Stimulated activated CD4-positive, alpha-beta T cell treated with anti-CD3 and anti-CD28 coated beads, TNF-alpha, amount 100 ng/mL, for 48 hours (primary cell): ENCODE measurements at regions not wholly inside any gene's neighbourhood (a gene's known extent, or its start where the extent isn't known, plus 50 kb on each side); places are given as distances from the start of the nearest gene placed in this dataset.

Experiments used
- DNase-seq, 3 donors: peaks; one replicate each; pipeline ENCODE4 v3.0.0-alpha.2; 2020; ENCODE audit warnings: low read depth in 3 of 3

DNA sequence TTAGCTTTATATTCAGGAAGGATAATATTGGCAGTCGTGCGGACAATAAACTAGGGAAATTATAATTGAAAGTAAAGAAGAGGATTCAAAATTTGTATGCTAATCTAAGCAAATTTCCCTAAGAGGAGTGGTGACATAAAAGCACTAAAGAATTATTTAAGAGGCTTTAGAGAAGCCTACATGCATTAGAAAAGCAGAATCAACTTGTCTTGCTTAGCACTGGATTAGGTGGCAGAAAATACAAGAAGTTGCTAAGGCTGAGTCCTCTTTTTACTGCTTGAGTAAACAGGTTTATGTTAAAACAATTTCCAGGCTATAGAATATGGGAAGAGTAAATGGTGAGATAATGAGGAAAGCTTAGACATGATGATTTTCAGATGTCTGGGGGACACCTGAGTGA lies 991.5 kb downstream of the PCDH18 start:
- no peak for DNase-seq

DNA sequence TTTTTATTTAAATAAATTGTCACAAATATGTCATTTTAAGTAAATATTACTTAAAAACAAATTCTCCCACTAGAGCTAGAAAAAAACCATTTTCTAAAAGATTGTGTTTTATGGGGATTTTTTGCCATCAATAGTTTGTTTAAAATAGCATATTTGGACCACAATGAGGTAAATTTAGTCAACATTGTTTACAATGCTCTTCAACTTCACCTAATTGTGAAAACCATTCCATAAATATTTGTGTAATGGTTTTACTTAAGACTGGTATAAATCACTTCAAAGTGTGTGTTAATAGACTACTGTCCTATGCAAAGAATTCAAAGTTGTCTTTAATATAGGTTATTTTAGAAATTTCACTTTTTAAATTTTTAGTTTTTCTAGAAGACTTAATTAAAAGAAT lies 1004.2 kb downstream of the PCDH18 start:
- no peak for DNase-seq

DNA sequence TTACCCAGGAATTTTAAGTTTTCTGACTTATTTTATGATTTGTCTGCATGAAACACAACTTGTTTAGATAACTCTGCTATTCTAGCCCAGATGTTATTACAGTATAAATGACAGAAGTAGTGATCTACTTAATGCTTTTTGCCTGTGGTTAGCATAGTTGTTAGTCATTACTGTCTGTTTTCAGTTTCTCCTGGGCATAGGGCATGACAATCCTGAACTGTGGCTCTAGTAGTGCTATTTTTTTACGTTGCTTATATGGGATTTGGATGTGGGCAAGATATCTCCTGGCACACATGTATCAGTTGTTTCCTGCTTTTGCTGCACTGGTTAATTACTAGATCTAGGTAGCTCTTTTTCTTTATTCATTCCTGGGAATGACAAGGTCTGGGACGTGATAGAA lies 1005.8 kb downstream of the PCDH18 start:
- no peak for DNase-seq

DNA sequence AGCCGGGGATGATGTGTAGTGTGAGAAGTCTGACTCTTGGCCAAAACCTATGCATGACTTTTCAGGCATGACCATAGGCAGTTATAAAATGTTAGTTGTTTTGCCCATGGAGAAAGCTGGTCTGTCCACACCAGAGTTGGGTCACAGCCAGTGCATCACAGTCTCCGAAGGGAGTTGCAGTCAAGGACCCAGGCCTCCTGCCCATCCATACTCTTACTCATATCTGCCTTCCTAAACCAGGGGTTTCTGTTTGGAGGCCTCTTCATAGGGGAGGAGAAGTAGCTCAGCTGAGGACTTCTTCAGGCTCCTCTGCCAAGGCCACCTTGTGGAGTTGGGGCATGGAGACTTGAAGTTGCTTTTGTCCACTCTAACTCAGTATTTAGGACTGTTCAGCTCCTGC lies 1008.3 kb downstream of the PCDH18 start:
- DNase-seq: no peak

DNA sequence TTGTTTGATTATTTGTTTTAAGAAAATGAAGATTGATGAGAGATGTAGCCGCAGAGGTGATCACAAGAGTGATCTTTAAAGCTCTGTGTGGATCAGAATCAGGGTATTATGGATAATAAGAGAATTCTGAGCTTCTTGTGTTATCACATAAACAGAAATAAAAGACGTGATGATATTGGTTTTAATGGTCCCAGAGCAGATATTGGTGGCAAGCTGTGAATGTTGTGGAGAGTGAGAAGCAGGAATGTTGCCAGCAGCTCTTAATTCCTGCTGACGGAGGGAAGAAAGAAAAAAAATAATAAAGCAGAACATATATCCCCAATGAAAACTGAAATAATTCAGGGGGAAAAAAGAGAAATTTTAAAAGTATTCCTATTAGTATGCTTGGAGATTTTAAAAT lies 1015.9 kb downstream of the PCDH18 start:
- no peak for DNase-seq

DNA sequence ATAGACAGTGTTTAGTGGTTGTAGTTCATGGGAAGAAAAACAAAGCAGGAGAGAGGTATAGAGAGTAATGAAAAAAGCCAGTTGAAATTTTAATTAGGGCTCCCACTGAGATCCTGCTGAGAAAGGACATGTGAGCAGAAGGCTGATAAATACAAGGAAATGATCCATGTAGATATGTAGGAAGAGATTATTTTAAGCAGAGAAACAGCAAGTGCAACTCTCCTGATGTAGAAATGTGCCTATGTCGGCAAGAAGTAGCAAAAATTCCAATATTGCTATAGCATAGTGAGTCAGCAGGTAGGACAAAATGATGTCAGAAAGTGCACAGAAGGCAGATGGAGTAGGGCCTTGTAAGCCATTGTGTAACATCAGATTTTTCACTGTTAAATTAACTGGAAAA lies 1027.3 kb downstream of the PCDH18 start:
- DNase-seq: no peak

DNA sequence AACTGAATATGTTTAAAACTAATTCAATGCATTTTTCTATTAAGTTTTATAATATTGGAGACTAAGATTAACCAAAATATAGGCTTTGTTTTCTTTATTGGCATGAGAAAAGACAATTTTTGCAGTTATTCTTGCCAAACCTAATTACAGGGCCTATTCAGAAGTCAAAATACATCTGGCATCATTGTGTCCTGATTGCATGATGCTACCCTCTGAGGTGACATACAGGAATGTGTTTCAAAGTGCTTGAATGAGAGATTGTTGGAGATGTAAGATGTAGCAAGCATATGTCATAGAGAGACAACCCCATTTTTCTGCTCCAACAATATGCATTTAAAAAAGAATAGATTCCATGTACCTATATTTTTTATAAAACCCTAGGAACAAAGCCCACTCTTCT lies 1036.4 kb downstream of the PCDH18 start:
- no peak for DNase-seq

DNA sequence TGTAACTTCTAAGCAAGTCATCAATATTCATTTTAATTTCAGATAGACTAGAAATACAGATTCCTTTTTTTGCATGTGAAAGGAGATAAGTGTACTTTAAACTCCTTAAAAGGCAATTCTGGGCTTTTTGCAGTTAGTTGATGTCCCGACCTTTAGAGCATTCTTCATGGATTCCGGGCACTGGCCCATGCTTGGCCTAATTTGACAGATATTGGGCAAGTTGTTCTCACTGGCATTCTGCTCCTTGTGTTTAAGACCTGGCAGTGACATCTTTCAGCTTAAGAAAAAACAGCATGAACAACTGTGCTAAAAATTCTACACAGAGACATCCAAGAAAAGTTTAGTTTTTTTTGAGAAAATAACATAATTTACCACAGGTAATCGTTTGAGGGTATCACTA lies 1037.2 kb downstream of the PCDH18 start:
- no peak for DNase-seq

DNA sequence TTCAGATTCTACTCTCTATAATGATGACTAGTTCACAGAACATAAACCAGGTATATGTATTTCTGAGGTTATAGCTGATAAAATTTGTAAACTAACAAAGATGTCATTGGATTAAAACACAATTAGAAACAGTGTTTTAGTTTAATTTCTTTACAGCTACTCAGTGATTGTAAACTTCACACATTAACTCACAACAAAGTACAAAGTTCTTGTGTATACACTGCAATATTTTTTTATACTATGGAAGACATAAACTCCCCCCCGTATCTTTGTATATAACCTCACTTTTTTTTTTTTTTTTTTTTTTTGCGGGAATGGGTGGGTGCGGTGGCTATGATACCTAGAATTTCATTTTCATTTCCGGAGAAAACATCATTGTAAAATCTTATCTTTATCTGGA lies 1043.2 kb downstream of the PCDH18 start:
- no peak for DNase-seq

DNA sequence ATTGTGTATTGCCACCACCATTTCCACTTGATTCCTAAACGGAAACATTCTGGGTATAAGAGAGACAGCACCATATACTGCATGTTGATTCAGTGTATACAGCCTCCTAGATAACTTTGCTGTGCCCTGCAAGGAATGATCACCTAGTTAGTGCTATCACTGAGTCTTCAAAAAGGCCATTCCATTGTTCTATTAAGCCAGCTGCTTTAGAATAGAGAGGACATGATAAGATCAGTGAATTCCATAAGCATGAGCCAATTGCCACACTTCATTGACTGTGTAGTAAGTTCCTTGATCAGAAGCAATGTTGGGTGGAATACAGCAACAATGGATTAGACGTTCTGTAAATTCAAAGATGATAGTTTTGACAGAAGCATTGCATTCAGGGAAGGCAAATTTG lies 1047.3 kb downstream of the PCDH18 start:
- no peak for DNase-seq

DNA sequence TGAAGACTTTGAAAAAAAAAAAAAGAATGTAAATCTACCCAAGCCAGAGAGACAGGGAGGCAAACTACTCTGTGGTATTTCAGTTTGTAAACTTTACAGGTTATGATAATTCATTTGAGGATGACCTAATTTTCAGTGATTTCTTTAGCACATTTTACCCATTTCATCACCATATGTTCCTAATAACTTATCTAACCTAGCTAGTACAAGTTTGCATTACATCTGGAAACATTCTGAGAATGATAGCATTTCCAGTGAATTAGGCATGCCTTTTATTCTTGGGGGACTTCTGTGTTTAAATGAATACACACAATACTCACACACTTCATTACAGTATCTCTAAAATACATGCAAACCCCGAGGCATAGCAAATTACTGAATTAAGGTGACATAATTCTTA lies 1055.5 kb downstream of the PCDH18 start:
- DNase-seq: no peak

DNA sequence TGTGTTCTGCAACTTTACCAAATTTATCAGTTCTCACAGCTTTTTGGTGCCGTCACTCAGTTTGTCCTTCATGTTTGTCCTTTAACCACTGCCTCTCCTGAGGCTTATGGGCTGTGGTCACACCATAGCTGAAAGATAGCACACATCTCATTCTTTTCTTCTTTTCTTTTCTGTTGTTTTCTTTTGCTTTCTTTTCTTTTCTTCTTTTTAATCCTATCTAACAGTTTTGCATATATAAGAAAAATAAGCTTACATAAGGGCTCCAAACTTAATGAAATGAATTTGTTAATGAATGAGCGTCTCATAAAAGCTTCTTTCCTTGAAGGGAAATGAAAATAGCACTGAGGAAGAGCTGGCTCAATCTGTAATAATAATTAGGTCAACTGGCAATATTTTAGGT lies 1061.2 kb downstream of the PCDH18 start:
- no peak for DNase-seq

DNA sequence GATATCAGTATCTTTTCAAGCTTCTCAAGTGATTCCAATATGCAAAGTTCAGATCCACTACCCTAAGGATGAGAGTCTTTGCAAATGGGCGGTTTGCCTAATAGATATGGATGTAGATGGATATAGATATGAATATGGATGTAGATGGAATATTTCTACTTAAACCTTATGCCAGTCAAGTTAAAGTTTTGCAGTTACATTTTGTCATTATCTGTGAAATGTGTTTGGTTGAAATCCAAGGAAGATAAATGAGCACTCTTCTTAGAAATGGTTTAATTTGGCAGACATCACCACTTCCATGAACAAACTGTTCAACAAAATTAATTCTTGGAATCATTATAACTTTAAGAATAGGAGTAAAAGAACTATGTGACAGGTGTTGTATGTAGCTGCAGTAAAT lies 1066.6 kb downstream of the PCDH18 start:
- no peak for DNase-seq

DNA sequence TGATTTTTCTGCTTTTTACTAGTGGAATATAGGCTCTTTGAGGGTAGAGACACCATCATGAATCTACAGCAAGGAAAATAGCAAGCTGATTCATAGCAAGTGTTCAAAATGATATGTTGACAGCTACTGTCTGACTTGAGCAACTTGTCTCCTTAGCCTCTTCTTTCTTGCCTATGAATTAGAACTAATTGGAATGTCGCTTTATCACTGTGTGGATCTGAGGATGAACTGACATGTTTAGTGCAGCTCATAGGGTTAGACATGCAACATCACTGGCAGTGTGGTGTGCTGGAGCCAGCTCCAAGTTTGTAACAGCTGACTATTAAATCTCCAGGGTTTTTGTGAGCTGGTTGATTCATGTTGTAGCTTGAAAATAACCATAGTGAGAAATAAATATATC lies 1068.4 kb downstream of the PCDH18 start:
- DNase-seq: no peak

DNA sequence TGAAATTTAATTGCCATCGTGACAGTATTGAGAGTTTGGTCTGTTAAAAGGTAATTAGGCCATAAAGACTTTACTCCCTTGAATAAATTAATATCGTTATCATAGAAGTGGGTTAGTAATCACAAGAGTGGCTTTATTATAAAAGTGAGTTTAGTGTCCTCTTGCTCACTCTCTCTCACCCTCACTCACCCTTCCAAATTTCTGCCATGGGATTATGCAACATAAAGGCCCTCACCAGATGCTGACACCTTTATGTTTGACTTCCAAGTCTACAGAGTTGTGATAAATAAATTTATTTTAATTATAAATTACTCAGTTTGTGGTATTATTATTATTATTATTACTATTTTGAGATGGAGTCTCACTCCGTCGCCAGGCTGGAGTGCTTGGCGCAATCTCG lies 1070.8 kb downstream of the PCDH18 start:
- no peak for DNase-seq

DNA sequence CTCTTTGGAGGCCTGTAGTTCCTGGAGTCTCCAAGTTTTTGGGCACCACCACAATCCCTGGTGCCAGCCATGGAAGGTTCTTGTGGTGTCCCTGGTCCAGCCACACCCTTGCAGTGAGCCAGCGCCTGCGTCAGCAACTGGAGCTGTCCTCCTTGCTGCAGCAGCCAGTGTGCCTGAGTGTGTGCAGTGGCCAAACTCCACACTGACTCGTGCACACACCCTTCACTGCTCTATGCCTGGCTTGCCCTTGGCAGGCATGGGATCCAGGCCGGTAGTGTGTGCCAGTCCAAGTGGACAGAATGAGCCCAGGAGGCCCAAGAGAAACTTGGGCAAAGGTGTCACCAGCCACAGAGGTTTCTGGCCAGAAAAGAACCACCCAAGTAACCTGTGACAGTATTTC lies 1074.0 kb downstream of the PCDH18 start:
- no peak for DNase-seq

DNA sequence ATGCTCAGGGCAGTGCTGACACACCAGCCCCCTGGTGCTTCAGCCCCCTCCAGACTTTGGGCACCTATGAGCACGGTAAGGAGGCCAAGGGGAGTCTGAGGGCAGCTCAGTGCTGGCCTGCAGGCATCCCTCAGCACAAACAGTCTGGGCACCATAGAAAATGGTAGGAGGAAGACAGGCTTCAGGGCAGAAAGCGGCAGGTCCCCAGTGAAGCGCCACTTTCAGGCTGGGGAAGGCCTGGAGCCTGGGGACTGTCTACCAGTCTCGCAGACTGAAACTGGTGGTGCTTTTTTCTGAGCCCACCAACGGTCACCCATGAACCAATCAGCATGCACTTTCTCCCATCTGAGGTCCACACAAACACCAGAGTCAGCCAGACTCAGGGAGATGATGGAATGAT lies 1074.7 kb downstream of the PCDH18 start:
- no peak for DNase-seq

DNA sequence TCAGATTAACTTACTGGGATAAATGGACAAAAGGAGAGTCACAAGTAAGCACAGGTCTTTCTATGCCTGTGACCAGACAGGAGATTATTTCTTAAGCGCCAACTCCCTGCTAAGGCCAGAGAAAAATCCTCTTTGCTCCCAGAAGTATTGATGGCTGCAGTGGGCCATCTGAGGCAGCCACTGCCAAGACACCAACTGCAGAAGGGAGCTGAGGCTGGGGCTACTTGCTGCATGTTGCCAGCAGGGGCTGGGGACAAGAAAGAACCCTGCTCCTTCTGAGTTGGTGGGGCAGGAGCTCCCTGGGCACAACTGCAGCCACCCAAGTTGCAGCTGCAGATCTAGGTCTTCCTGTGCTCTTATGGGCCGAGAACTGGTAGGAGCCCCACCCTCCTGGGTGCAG lies 1075.3 kb downstream of the PCDH18 start:
- no peak for DNase-seq

DNA sequence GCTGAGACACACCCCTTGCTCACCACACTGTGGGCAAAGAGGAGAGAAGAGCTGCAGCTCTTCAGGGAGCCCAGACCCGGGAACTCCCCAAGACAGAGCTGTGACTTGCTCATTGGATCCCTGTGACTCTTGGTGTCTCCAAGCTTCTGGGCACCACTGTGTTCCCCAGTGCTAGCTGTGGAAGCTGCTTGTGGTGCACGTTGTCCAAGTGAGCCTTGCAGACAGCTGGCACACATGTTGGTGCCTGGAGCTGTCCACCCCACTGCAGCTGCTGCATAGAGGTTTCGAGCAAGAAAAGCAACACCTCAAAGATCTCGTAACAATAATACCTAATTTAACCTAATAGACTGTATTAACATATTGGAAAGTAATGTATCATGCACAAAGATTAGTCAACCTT lies 1089.3 kb downstream of the PCDH18 start:
- no peak for DNase-seq

DNA sequence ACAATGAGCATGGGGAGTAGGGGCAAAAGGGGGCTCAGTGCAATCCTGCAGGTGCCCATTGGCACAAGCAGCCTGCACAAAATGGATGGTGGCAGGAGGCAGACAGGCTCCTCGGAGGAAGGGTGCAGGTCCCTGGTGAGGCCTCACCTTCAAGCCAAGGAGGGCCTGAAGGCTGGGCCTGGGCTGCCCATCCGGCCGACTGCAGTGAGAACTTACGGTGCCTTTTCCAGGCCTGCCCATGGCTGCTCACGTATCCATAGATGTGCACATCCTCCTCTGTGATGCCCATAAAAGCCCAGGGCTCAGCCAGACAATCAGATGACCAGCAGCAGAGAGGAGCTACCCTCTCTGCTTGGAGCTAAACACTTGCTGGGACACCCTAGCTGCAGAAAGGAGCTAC lies 1089.8 kb downstream of the PCDH18 start:
- DNase-seq: no peak

DNA sequence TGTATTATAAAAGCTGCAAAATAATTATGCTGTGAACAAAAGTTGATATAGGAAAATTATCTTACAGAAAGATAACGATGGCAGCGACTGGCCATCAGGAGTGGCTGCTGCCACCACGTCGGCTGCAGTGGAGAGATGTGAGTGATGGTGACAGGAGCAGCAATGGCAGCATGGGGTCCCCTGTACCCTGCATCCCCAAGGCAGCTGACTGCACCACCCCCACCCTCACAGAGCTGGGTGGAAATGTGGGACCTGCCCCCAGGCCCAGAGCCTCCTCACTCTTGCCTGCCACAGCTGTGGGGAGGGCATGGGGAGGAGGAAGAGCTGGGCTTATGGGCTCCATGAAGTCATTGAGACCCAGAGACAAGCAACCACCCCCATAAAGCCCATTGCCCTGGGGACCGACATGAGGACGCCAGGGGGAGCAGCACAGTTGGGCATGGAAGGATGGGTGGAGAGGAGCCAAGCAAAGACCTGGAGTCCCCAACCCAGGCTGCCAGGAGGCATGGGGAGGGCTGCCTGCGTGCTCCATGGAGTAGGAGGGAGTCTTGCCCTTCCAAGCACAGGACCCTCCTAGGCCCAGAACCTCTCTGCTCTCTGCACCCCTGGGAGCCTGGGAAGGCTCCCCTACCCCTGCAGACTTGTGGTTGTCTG lies 1090.5 kb downstream of the PCDH18 start:
- DNase-seq: no peak

DNA sequence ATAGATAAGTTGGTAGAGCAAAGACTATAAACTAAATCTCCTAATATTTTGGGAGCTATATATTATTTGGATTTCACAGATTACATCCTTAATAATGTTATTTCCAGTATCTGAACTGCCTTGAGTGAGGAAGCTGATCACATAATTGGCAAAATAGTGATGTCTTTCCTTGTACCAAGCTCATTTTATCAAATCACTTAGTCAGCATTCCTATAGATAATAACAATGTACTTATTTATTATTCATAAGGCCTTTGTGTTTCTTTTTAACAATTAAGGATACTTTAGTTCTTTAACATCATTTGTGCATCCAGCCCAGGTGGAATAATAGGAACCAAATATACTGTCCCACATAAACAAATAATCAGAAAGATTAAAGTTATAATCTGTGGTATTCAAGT lies 1093.6 kb downstream of the PCDH18 start:
- no peak for DNase-seq

DNA sequence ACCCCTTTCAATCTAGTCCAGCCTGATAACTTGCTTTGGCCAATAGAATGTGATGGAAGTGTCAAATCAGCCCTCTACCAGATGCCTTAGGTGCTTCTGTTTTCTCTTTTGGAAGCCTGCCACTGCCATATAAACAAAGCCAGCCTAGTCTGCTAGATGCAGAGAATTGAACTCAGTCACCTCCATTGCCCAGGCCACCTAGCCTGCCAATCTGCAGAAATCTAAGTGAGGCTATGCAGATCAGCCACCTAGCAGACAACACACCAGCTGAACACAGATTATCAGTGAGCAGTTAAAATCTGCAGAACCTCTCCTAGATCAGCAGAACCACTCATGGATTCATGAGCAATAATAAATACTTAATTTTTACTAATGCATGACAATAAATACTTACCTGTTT lies 1108.2 kb downstream of the PCDH18 start:
- no peak for DNase-seq

DNA sequence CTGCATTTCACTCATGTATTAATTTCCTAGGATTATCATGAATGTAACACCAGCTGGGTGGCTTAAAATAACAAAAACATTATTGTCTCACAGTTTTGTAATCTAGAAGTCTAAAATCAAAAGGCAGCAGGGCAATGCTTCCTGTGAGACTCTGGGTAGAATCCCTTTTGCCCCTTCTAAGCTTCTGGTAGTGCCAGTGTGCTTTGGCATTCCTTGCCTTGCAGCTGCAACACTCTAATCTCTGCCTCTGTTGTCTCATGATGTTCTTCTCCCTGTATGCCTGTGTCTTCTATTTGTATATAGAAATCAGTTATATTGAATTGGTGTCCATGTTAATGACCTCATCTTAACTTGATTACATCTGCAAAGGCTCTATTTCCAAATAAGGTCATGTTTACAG lies 1117.3 kb downstream of the PCDH18 start:
- no peak for DNase-seq

DNA sequence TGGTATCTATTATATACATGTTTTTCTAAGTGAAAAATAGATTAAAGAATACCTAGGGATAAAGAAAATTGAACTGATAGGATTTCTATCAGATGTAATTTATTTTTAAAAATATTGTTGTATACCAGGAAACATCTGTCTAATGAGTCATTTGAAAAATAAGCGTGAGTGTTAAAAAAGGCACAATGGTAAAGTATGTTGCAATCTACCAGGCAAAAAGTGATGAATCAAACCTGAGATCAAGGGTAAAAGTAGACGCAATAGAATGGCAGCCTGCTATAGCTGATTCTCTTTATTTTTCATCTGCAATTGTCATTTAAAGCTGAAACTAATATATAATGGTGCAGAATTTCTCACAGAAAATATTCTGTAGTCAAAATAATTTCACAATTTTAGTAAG lies 1119.6 kb downstream of the PCDH18 start:
- no peak for DNase-seq
